ENCODE measurements at regions not wholly inside any gene's neighbourhood (a gene's known extent, or its start where the extent isn't known, plus 50 kb on each side); places are given as distances from the start of the nearest gene placed in this dataset.
"Not testable (repeated sequence)": the region's sequence is repeated elsewhere in the genome, so short reads cannot be mapped to it uniquely, and the experiment has no call there.

DNA sequence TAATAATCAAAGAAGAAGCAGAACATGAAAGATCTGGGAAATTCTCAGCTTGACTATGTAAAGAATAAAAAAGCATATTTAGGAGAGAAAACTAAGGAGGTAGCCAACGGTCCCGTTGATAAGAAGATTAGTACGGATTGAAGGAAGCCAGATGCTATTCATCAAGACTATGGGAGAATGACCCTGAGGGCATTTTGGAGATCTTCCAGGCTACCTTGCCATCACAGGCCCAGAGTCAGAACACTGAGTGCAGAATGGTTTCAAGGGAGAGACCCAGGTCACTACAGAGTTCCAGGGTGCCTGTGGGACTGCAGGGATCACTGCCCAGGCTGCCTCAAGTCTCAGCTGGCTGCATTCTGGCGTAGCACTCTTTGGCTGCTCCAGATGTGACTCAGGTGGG lies 752.9 kb upstream of the ARPP21 start:
- H3K4me1 ChIP-seq, result no peaks in the 10 kb centered on the region
- DNase-seq (no peak), ATAC-seq (no peak)
- intact Hi-C loops (cut with DNase I), result no loop called here
- H3K4me3 ChIP-seq, result no peak overlapping the region
- no peaks in the 10 kb centered on the region for H3K27me3 ChIP-seq
- no peaks in the 10 kb centered on the region for H3K36me3 ChIP-seq
- H3K9me3 ChIP-seq, result peaks cover 0 to 2% of the 10 kb centered on the region in 2 donors
- TF ChIP-seq, protein P1, sequence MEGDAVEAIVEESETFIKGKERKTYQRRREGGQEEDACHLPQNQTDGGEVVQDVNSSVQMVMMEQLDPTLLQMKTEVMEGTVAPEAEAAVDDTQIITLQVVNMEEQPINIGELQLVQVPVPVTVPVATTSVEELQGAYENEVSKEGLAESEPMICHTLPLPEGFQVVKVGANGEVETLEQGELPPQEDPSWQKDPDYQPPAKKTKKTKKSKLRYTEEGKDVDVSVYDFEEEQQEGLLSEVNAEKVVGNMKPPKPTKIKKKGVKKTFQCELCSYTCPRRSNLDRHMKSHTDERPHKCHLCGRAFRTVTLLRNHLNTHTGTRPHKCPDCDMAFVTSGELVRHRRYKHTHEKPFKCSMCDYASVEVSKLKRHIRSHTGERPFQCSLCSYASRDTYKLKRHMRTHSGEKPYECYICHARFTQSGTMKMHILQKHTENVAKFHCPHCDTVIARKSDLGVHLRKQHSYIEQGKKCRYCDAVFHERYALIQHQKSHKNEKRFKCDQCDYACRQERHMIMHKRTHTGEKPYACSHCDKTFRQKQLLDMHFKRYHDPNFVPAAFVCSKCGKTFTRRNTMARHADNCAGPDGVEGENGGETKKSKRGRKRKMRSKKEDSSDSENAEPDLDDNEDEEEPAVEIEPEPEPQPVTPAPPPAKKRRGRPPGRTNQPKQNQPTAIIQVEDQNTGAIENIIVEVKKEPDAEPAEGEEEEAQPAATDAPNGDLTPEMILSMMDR (IDR thresholded peaks at IDR 0.05), result no peak
- H3K27ac ChIP-seq, result no peak overlapping the region

- Histone ChIP-seq H3K27ac (no peak overlapping the region), H3K27me3 (no peaks in the 10 kb centered on the region), H3K4me3 (no peak overlapping the region), H3K9me3 (peaks cover 0 to 2% of the 10 kb centered on the region in 2 donors), H3K36me3 (no peaks in the 10 kb centered on the region), H3K4me1 (no peaks in the 10 kb centered on the region)
- ATAC-seq, result no peak
- TF ChIP-seq, protein P1 (IDR thresholded peaks at IDR 0.05), result no peak
- DNase-seq, result no peak
- intact Hi-C loops (cut with DNase I), result no loop called here
Observed at GRCh38 chr3:34889641-34890040, 749.7 kb upstream of the ARPP21 start.

DNA sequence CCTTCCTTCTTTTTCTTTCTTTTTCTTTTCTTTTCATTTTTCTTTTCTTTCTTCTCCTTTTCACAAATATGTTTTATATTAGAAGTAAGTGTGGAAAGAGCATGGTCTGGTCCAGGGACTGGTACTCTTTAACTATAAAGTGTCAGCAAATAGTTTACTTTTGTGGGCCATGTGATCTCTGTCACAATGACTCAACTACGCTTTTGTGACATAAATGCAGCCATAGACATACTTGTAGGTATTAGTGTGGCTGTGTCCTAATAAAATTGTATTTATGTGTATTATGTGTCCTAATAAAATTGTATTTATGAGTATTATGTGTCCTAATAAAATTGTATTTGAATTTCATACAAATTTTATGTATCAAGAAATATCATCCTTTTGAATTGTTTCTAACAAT lies 749.1 kb upstream of the ARPP21 start:
- peaks cover 0 to 2% of the 10 kb centered on the region in 2 donors for H3K9me3 ChIP-seq
- no peaks in the 10 kb centered on the region for H3K4me1 ChIP-seq
- DNase-seq (no peak), ATAC-seq (no peak)
- H3K36me3 ChIP-seq, result no peaks in the 10 kb centered on the region
- TF ChIP-seq, protein P1 (IDR thresholded peaks at IDR 0.05), result no peak
- H3K4me3 ChIP-seq, result no peak overlapping the region
- intact Hi-C loops (cut with DNase I), result no loop called here
- no peak overlapping the region for H3K27ac ChIP-seq
- no peaks in the 10 kb centered on the region for H3K27me3 ChIP-seq

GRCh38 chr3:34891941-34892340 lies 747.4 kb upstream of the ARPP21 start:
- H3K27ac ChIP-seq, result no peak overlapping the region
- H3K27me3 ChIP-seq, result no peaks in the 10 kb centered on the region
- TF ChIP-seq, protein P1 (IDR thresholded peaks at IDR 0.05), result no peak
- intact Hi-C loops (cut with DNase I), result no loop called here
- ATAC-seq, result no peak
- no peaks in the 10 kb centered on the region for H3K36me3 ChIP-seq
- peaks cover 0 to 2% of the 10 kb centered on the region in 2 donors for H3K9me3 ChIP-seq
- DNase-seq, result no peak
- H3K4me3 ChIP-seq, result no peak overlapping the region
- H3K4me1 ChIP-seq, result no peaks in the 10 kb centered on the region

- no peak for ATAC-seq
- intact Hi-C loops (cut with DNase I), result no loop called here
- DNase-seq, result no peak
- H3K4me3 ChIP-seq, result no peak overlapping the region
- no peak overlapping the region for H3K27ac ChIP-seq
- no peaks in the 10 kb centered on the region for H3K36me3 ChIP-seq
- no peaks in the 10 kb centered on the region for H3K4me1 ChIP-seq
- TF ChIP-seq, protein P1 (IDR thresholded peaks at IDR 0.05), result no peak
- no peaks in the 10 kb centered on the region for H3K27me3 ChIP-seq
- no peaks in the 10 kb centered on the region for H3K9me3 ChIP-seq
Observed at GRCh38 chr3:34895841-34896240, 743.5 kb upstream of the ARPP21 start.

DNA sequence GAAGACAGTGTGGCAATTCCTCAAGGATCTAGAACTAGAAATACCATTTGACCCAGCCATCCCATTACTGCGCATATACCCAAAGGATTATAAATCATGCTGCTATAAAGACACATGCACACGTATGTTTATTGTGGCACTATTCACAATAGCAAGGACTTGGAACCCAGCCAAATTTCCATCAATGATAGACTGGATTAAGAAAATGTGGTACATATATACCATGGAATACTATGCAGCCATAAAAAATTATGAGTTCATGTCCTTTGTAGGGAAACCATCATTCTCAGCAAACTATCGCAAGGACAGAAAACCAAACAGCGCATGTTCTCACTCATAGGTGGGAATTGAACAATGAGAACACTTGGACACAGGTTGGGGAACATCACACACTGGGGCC lies 729.6 kb upstream of the ARPP21 start:
- ATAC-seq; H3K4me3 ChIP-seq; H3K9me3 ChIP-seq; H3K27ac ChIP-seq; H3K4me1 ChIP-seq; H3K36me3 ChIP-seq; intact Hi-C loops (cut with DNase I); H3K27me3 ChIP-seq; DNase-seq: not testable (repeated sequence)

All from left lung (tissue), 4 donors.